ENCODE measurements at regions not wholly inside any gene's neighbourhood (a gene's known extent, or its start where the extent isn't known, plus 50 kb on each side); places are given as distances from the start of the nearest gene placed in this dataset.

GRCh38 chr2:107195631-107196030, 309.7 kb upstream of the ST6GAL2 start:
- H3K4me3 Mint-ChIP-seq, result no peak overlapping the region
- no peak overlapping the region for H3K27ac Mint-ChIP-seq
- ChIA-PET CTCF (no interaction called here), POLR2A (no interaction called here)
- no peaks in the 10 kb centered on the region for H3K36me3 Mint-ChIP-seq
- no peaks in the 10 kb centered on the region for H3K9me3 Mint-ChIP-seq
- ATAC-seq (no peak), DNase-seq (ENCODE audit: low spot score) (no peak)
- TF ChIP-seq CBFB (CRISPR knock-in tag; IDR thresholded peaks at IDR 0.05; ENCODE audit: low read depth) (no peak), SMAD3 (CRISPR knock-in tag; IDR thresholded peaks at IDR 0.05; ENCODE audit: borderline replicate concordance) (no peak), TCF7 (CRISPR knock-in tag; IDR thresholded peaks at IDR 0.05; ENCODE audit: low read depth) (no peak), TP53 (CRISPR knock-in tag; IDR thresholded peaks at IDR 0.05) (no peak), SMAD4 (CRISPR knock-in tag; IDR thresholded peaks at IDR 0.05) (no peak), ZNF425 (CRISPR knock-in tag; conservative IDR thresholded peaks at IDR 0.05) (no peak), CREB1 (CRISPR knock-in tag; IDR thresholded peaks at IDR 0.05) (no peak), KAT7 (CRISPR knock-in tag; IDR thresholded peaks at IDR 0.05; ENCODE audit: borderline replicate concordance) (no peak), ZNF232 (CRISPR knock-in tag; IDR thresholded peaks at IDR 0.05) (no peak), ARID4B (CRISPR knock-in tag; IDR thresholded peaks at IDR 0.05; ENCODE audit: borderline replicate concordance) (no peak), ZNF671 (CRISPR knock-in tag; IDR thresholded peaks at IDR 0.05) (no peak), NFATC4 (CRISPR knock-in tag; IDR thresholded peaks at IDR 0.05) (no peak)
- H3K4me1 Mint-ChIP-seq, result no peaks in the 10 kb centered on the region
- H3K27me3 Mint-ChIP-seq (ENCODE audit: low read depth), result no peaks in the 10 kb centered on the region

- Mint-ChIP-seq H3K4me1 (no peaks in the 10 kb centered on the region), H3K9me3 (no peaks in the 10 kb centered on the region), H3K27ac (no peak overlapping the region), H3K36me3 (no peaks in the 10 kb centered on the region), H3K4me3 (no peak overlapping the region), H3K27me3 (ENCODE audit: low read depth) (no peaks in the 10 kb centered on the region; the same call in 1 of the 2 replicates)
- ATAC-seq (no peak), DNase-seq (ENCODE audit: low spot score) (no peak)
- CTCF ChIA-PET, result interaction anchor here (0.7 kb wide), 1 partner anchor 160 kb away, joined by 3 read pairs; no protein-coding TSS in a partner anchor
- POLR2A ChIA-PET, result no interaction called here
- TF ChIP-seq TEAD4 (CRISPR knock-in tag; IDR thresholded peaks at IDR 0.05) (no peak), PRRX2 (CRISPR knock-in tag; IDR thresholded peaks at IDR 0.05) (no peak), MAX (CRISPR knock-in tag; IDR thresholded peaks at IDR 0.05) (no peak), ZNF138 (CRISPR knock-in tag; conservative IDR thresholded peaks at IDR 0.05) (no peak), RELA (CRISPR knock-in tag; IDR thresholded peaks at IDR 0.05; ENCODE audit: borderline replicate concordance) (no peak), IRF1 (CRISPR knock-in tag; IDR thresholded peaks at IDR 0.05) (no peak), E2F1 (CRISPR knock-in tag; IDR thresholded peaks at IDR 0.05) (no peak), ZNF512 (CRISPR knock-in tag; IDR thresholded peaks at IDR 0.05; ENCODE audit: borderline replicate concordance) (no peak), E2F5 (CRISPR knock-in tag; IDR thresholded peaks at IDR 0.05) (no peak)
These were observed 311.8 kb upstream of the ST6GAL2 start for GRCh38 chr2:107197594-107198294.
